ENCODE measurements at regions not wholly inside any gene's neighbourhood (a gene's known extent, or its start where the extent isn't known, plus 50 kb on each side); places are given as distances from the start of the nearest gene placed in this dataset.

DNA sequence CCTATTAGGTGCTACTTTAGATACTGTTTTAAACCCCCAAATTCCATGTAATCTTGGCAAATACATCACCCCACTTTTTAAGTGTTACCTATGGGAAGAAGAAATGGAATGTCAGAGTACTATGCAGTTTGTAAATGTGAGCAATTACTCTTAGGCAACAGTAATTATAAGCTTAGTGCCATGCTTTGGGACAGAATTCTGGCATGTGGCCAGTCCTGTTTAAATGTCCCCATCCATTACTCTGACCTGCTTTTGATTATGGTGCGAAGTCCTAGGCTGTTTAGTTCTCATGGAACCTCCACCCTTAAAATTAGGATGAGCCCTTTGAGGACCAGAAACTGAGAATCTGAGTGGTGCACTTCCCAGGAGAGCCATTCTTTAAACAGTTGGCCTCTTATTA lies 321.4 kb upstream of the RGS6 start:
- Histone ChIP-seq H3K27ac (no peak overlapping the region), H3K36me3 (no peaks in the 10 kb centered on the region), H3K4me3 (no peak overlapping the region), H3K4me1 (no peaks in the 10 kb centered on the region), H3K27me3 (no peaks in the 10 kb centered on the region), H3K9me3 (no peaks in the 10 kb centered on the region)
- DNase-seq (no peak), ATAC-seq (no peak)
- intact Hi-C loops (cut with DNase I; ENCODE audit: low total_unique reads): no loop called here
- TF ChIP-seq POLR2A (IDR thresholded peaks at IDR 0.05): no peak
- TF ChIP-seq, protein P1, sequence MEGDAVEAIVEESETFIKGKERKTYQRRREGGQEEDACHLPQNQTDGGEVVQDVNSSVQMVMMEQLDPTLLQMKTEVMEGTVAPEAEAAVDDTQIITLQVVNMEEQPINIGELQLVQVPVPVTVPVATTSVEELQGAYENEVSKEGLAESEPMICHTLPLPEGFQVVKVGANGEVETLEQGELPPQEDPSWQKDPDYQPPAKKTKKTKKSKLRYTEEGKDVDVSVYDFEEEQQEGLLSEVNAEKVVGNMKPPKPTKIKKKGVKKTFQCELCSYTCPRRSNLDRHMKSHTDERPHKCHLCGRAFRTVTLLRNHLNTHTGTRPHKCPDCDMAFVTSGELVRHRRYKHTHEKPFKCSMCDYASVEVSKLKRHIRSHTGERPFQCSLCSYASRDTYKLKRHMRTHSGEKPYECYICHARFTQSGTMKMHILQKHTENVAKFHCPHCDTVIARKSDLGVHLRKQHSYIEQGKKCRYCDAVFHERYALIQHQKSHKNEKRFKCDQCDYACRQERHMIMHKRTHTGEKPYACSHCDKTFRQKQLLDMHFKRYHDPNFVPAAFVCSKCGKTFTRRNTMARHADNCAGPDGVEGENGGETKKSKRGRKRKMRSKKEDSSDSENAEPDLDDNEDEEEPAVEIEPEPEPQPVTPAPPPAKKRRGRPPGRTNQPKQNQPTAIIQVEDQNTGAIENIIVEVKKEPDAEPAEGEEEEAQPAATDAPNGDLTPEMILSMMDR (IDR thresholded peaks at IDR 0.05 in 4 of 5, conservative IDR thresholded peaks at IDR 0.05 in 1 of 5): no peak
- in situ Hi-C loops (cut with MboI; ENCODE audit: low sequenced_read_pairs in 4 of 4): no loop called here

DNA sequence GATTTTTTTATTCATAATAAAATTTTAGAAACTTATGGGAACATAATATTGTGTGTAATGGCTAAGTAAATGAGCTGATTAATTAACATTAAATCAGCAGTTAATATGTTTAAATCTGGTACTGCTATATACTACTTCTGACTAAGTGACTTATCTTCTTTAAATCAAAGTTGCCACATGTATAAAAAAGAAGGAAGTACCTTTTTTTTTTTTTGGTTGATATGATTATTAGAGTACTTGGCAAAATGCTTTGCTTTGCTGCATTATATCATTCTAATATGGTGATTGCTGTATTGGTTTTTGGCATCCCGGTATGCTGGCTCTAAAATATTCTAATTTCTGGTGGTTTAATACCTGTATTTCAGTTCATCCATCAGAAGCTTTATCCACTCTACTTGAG lies 319.1 kb upstream of the RGS6 start:
- Histone ChIP-seq H3K9me3 (no peaks in the 10 kb centered on the region), H3K27ac (no peak overlapping the region), H3K27me3 (no peaks in the 10 kb centered on the region), H3K4me3 (no peak overlapping the region), H3K4me1 (no peaks in the 10 kb centered on the region), H3K36me3 (no peaks in the 10 kb centered on the region)
- ATAC-seq (no peak), DNase-seq (no peak)
- intact Hi-C loops (cut with DNase I; ENCODE audit: low total_unique reads) (no loop called here), in situ Hi-C loops (cut with MboI; ENCODE audit: low sequenced_read_pairs in 4 of 4) (no loop called here)
- TF ChIP-seq POLR2A (IDR thresholded peaks at IDR 0.05): no peak
- TF ChIP-seq, protein P1 (IDR thresholded peaks at IDR 0.05 in 4 of 5, conservative IDR thresholded peaks at IDR 0.05 in 1 of 5): no peak

DNA sequence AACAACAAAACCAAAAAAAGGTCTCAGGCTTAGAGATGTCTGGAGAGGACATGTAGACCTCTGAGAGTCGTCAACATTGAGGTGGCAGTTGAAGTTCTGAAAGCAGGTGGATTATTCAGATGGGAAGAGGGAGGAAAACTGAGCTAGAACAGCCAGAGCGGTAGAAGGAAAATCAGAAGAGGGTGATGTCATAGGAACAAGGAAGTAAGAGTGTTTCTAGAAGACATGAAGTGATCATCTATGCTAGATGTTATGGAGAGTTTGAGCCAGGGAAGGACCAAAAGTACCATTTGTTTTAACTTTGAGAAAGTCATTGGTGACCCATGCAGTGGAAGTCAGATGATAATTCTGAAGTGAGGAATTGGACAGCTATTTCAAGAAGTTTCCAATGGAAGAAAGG lies 316.2 kb upstream of the RGS6 start:
- DNase-seq (no peak), ATAC-seq (no peak)
- TF ChIP-seq, protein P1 (IDR thresholded peaks at IDR 0.05 in 4 of 5, conservative IDR thresholded peaks at IDR 0.05 in 1 of 5): no peak
- TF ChIP-seq POLR2A (IDR thresholded peaks at IDR 0.05): no peak
- intact Hi-C loops (cut with DNase I; ENCODE audit: low total_unique reads) (no loop called here), in situ Hi-C loops (cut with MboI; ENCODE audit: low sequenced_read_pairs in 4 of 4) (no loop called here)
- no peak overlapping the region for H3K27ac ChIP-seq
- H3K4me3 ChIP-seq: no peak overlapping the region
- H3K9me3 ChIP-seq: no peaks in the 10 kb centered on the region
- no peaks in the 10 kb centered on the region for H3K36me3 ChIP-seq
- no peaks in the 10 kb centered on the region for H3K4me1 ChIP-seq
- H3K27me3 ChIP-seq: no peaks in the 10 kb centered on the region

DNA sequence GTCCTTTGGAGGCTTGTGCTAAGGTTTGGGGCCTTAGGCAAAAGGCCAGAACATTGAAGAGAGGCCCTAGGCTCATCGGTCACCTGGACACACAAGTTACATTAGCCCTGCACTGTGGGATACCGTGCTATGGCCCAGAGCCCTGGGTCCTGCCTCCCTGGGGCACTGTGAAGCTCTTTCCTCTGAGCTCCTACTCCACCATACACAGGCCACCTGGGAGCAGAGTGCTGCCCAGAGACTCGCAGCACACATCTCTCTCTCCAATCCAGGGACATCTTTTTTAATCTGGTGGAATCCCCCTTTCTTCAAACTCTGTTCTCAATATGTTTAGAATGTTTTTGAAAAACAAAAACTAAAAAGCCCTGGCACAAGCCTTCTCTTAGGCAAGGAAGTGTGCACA lies 314.2 kb upstream of the RGS6 start:
- in situ Hi-C loops (cut with MboI; ENCODE audit: low sequenced_read_pairs in 4 of 4): no loop called here
- no peak for DNase-seq
- intact Hi-C loops (cut with DNase I; ENCODE audit: low total_unique reads): no loop called here
- Histone ChIP-seq H3K4me1 (no peaks in the 10 kb centered on the region), H3K27ac (no peak overlapping the region), H3K27me3 (no peaks in the 10 kb centered on the region), H3K36me3 (no peaks in the 10 kb centered on the region), H3K4me3 (no peak overlapping the region), H3K9me3 (no peaks in the 10 kb centered on the region)
- ATAC-seq: no peak
- TF ChIP-seq, protein P1 (IDR thresholded peaks at IDR 0.05 in 4 of 5, conservative IDR thresholded peaks at IDR 0.05 in 1 of 5): no peak
- no peak for TF ChIP-seq POLR2A (IDR thresholded peaks at IDR 0.05)

DNA sequence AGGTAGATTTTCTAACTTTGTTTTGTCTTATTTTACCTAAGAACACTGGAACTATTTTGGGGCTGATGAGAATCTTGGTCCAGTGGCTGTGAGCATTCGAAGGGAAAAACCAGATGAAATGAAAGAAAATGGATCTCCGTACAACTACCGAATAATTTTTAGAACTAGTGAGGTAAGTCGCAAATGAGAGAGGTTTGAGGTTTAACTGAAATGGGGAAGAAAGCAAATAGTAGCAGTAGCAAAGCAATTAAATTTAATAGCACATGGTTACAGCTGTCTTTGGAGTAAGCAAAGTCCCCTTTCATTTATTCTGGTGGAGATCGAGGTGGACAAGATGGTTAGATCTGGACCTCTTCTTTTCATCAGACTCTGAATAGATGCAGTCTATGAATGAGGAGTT lies 313.5 kb upstream of the RGS6 start:
- no peak for TF ChIP-seq POLR2A (IDR thresholded peaks at IDR 0.05)
- TF ChIP-seq, protein P1 (IDR thresholded peaks at IDR 0.05 in 4 of 5, conservative IDR thresholded peaks at IDR 0.05 in 1 of 5): no peak
- Histone ChIP-seq H3K4me1 (no peaks in the 10 kb centered on the region), H3K9me3 (no peaks in the 10 kb centered on the region), H3K27me3 (no peaks in the 10 kb centered on the region), H3K4me3 (no peak overlapping the region), H3K27ac (no peak overlapping the region), H3K36me3 (no peaks in the 10 kb centered on the region)
- DNase-seq (no peak), ATAC-seq (no peak)
- intact Hi-C loops (cut with DNase I; ENCODE audit: low total_unique reads) (no loop called here), in situ Hi-C loops (cut with MboI; ENCODE audit: low sequenced_read_pairs in 4 of 4) (no loop called here)

All from gastrocnemius medialis (tissue), 4 donors.